SK-N-SH (cell line): ENCODE measurements at regions not wholly inside any gene's neighbourhood (a gene's known extent, or its start where the extent isn't known, plus 50 kb on each side); places are given as distances from the start of the nearest gene placed in this dataset.

Experiments used
- EZH2phosphoT487 ChIP-seq: fragments of 200-600 bp; sonication (generic); IDR thresholded peaks from 2 replicates; pipeline ENCODE4 v1.6.1; 2017; ENCODE audit warnings: low read depth, mixed run types, mild to moderate bottlenecking, antibody characterized with exemption, moderate library complexity, borderline replicate concordance
- FOSL2 ChIP-seq: IDR thresholded peaks from 2 replicates; pipeline ENCODE4 v1.4.0; 2012; ENCODE audit warnings: low read depth, mild to moderate bottlenecking, moderate library complexity, borderline replicate concordance
- FOXJ3 ChIP-seq: sonication (generic); formaldehyde crosslinking; IDR thresholded peaks from 2 replicates; pipeline ENCODE4 v1.5.1; 2020; ENCODE audit warnings: mild to moderate bottlenecking, missing genetic modification reagents
- GABPA ChIP-seq: IDR thresholded peaks from 2 replicates; pipeline ENCODE4 v1.4.0; 2012; ENCODE audit warnings: low read depth, mild to moderate bottlenecking
- JUND ChIP-seq: IDR thresholded peaks from 2 replicates; pipeline ENCODE4 v1.4.0; 2012
- MXI1 ChIP-seq: IDR thresholded peaks from 2 replicates; pipeline ENCODE4 v1.6.1; 2012; ENCODE audit warnings: mild to moderate bottlenecking, low read depth, low read length, improper control_type of control experiment
- NRF1 ChIP-seq: IDR thresholded peaks from 2 replicates; pipeline ENCODE4 v1.6.1; 2012; ENCODE audit warnings: low read depth, mild to moderate bottlenecking, low read length
- RAD21 ChIP-seq: IDR thresholded peaks from 2 replicates; pipeline ENCODE4 v1.6.1; 2012; ENCODE audit warnings: mild to moderate bottlenecking, low read length
- SIN3A ChIP-seq: IDR thresholded peaks from 2 replicates; pipeline ENCODE4 v1.6.1; 2012; ENCODE audit warnings: low read depth, mild to moderate bottlenecking, low read length, moderate library complexity, borderline replicate concordance
- TAF1 ChIP-seq: IDR thresholded peaks from 2 replicates; pipeline ENCODE4 v1.6.1; 2012; ENCODE audit warnings: low read depth, mild to moderate bottlenecking, low read length, moderate library complexity, borderline replicate concordance
- TF ChIP-seq, protein P1 (sequence below): fragments of 200-600 bp; sonication (generic); IDR thresholded peaks from 2 replicates; pipeline ENCODE4 v1.6.1; 2017; ENCODE audit warnings: antibody characterized with exemption, mild to moderate bottlenecking, moderate library complexity
- TF ChIP-seq, protein P2 (sequence below): IDR thresholded peaks from 2 replicates; pipeline ENCODE4 v1.6.1; 2012; ENCODE audit warnings: mild to moderate bottlenecking, low read depth, low read length, moderate library complexity
- TF ChIP-seq, protein P3 (sequence below): IDR thresholded peaks from 2 replicates; pipeline ENCODE4; 2012

DNA sequence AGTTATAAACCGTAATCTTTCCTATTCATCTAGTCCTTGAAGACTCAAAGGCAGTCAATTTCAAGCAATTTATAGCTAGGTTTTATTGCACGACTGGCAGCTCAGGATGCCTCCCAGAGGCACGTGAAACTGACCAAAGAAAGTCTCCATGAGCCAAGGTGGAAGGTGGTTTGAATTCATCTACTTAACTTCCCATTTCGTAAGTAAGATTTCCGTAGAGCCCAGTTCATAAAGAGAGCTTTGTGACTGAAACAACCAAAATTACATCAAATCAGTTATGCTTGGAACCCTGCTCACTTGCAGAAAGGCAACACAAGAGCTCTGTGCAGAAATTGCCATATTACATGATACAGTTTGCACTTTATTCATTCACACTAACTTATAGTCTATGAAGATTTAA is 556.0 kb downstream of the TRIML1 start:
- TF ChIP-seq, protein P1, sequence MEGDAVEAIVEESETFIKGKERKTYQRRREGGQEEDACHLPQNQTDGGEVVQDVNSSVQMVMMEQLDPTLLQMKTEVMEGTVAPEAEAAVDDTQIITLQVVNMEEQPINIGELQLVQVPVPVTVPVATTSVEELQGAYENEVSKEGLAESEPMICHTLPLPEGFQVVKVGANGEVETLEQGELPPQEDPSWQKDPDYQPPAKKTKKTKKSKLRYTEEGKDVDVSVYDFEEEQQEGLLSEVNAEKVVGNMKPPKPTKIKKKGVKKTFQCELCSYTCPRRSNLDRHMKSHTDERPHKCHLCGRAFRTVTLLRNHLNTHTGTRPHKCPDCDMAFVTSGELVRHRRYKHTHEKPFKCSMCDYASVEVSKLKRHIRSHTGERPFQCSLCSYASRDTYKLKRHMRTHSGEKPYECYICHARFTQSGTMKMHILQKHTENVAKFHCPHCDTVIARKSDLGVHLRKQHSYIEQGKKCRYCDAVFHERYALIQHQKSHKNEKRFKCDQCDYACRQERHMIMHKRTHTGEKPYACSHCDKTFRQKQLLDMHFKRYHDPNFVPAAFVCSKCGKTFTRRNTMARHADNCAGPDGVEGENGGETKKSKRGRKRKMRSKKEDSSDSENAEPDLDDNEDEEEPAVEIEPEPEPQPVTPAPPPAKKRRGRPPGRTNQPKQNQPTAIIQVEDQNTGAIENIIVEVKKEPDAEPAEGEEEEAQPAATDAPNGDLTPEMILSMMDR: no peak
- no peak for TF ChIP-seq NRF1
- TF ChIP-seq FOSL2: no peak
- no peak for TF ChIP-seq EZH2phosphoT487
- no peak for TF ChIP-seq SIN3A
- TF ChIP-seq, protein P2, sequence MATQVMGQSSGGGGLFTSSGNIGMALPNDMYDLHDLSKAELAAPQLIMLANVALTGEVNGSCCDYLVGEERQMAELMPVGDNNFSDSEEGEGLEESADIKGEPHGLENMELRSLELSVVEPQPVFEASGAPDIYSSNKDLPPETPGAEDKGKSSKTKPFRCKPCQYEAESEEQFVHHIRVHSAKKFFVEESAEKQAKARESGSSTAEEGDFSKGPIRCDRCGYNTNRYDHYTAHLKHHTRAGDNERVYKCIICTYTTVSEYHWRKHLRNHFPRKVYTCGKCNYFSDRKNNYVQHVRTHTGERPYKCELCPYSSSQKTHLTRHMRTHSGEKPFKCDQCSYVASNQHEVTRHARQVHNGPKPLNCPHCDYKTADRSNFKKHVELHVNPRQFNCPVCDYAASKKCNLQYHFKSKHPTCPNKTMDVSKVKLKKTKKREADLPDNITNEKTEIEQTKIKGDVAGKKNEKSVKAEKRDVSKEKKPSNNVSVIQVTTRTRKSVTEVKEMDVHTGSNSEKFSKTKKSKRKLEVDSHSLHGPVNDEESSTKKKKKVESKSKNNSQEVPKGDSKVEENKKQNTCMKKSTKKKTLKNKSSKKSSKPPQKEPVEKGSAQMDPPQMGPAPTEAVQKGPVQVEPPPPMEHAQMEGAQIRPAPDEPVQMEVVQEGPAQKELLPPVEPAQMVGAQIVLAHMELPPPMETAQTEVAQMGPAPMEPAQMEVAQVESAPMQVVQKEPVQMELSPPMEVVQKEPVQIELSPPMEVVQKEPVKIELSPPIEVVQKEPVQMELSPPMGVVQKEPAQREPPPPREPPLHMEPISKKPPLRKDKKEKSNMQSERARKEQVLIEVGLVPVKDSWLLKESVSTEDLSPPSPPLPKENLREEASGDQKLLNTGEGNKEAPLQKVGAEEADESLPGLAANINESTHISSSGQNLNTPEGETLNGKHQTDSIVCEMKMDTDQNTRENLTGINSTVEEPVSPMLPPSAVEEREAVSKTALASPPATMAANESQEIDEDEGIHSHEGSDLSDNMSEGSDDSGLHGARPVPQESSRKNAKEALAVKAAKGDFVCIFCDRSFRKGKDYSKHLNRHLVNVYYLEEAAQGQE: no peak
- no peak for TF ChIP-seq JUND
- TF ChIP-seq MXI1: no peak
- no peak for TF ChIP-seq GABPA
- TF ChIP-seq, protein P3, sequence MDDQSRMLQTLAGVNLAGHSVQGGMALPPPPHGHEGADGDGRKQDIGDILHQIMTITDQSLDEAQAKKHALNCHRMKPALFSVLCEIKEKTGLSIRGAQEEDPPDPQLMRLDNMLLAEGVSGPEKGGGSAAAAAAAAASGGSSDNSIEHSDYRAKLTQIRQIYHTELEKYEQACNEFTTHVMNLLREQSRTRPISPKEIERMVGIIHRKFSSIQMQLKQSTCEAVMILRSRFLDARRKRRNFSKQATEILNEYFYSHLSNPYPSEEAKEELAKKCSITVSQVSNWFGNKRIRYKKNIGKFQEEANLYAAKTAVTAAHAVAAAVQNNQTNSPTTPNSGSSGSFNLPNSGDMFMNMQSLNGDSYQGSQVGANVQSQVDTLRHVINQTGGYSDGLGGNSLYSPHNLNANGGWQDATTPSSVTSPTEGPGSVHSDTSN: no peak
- TF ChIP-seq TAF1: no peak
- TF ChIP-seq RAD21: no peak
- no peak for TF ChIP-seq FOXJ3
